GM12878 (cell line): ENCODE measurements at regions not wholly inside any gene's neighbourhood (a gene's known extent, or its start where the extent isn't known, plus 50 kb on each side); places are given as distances from the start of the nearest gene placed in this dataset.

ENCODE experiments used
- ATAC-seq: fragments of 200-7000 bp; cut with Tn5 transposase; 3 replicates; pipeline ENCODE4 v1.9.1; 2020; ENCODE audit warnings: mild to moderate bottlenecking, moderate library complexity
- BruUV-seq: library from RNA; stranded (reverse); fragments of 400-500 nt; replicated peaks from 2 replicates; lab custom pipeline; 2021; lab: Mats Ljungman, UMichigan
- CTCF ChIA-PET: fragments of 300-600 bp; sonication (Branson Sonifier 250); formaldehyde crosslinking; extraction: SDS; loops from one replicate; lab custom pipeline; 2021; ENCODE audit warnings: inconsistent platforms; lab: Yijun Ruan, JAX
- POLR2A ChIA-PET: fragments of 350-600 bp; formaldehyde crosslinking; extraction: SDS; loops from one replicate; lab custom pipeline; 2021; ENCODE audit warnings: inconsistent platforms; lab: Charles Lee
- RAD21 ChIA-PET: fragments of 300-600 bp; sonication (Branson Sonifier 250); formaldehyde crosslinking; loops from one replicate; lab custom pipeline; 2023; ENCODE audit warnings: antibody characterized with exemption; ENCODE audit not compliant: unreplicated experiment; lab: Charles Lee
- SMC1A ChIA-PET: fragments of 300-600 bp; sonication (Branson Sonifier 250); formaldehyde crosslinking; loops from one replicate; lab custom pipeline; 2023; ENCODE audit not compliant: unreplicated experiment, uncharacterized antibody; lab: Charles Lee
- DNase-seq: peaks from one replicate; pipeline ENCODE4 v3.0.0-alpha.2; 2011; ENCODE audit warnings: low read depth, low spot score
- FAIRE-seq: peaks from 3 replicates; lab custom pipeline; 2011; peaks lifted over from hg19 to GRCh38; lab: Jason Lieb, UNC
- H2AFZ ChIP-seq: 2 replicates; pipeline ENCODE4 v1.6.0; 2011; ENCODE audit warnings: low read depth, low read length, control low read depth; ENCODE audit not compliant: control insufficient read depth
- H3K27ac ChIP-seq: 2 replicates; pipeline ENCODE4 v1.5.1; 2011; ENCODE audit warnings: control low read depth; ENCODE audit not compliant: control insufficient read depth, insufficient read depth
- H3K27me3 ChIP-seq, 2 experiments: replicated peaks in 1 of 2; 2 replicates each; pipeline versions ENCODE4 v1.6.0 to v1.6.1; 2011; ENCODE audit warnings: low read length in 1 of 2; ENCODE audit not compliant: control insufficient read depth in 2 of 2, insufficient read depth in 2 of 2
- H3K36me3 ChIP-seq, 2 experiments: 2 replicates each; pipeline ENCODE4 v1.5.1; 2011; ENCODE audit warnings: low read length in 1 of 2; ENCODE audit not compliant: control insufficient read depth in 2 of 2, insufficient read depth in 2 of 2
- H3K4me1 ChIP-seq: 2 replicates; pipeline ENCODE4 v1.6.1; 2011; ENCODE audit warnings: mild to moderate bottlenecking, low read length, moderate library complexity, mixed read lengths; ENCODE audit not compliant: control insufficient read depth, insufficient read depth
- H3K4me2 ChIP-seq: 2 replicates; pipeline ENCODE4 v1.6.0; 2011; ENCODE audit warnings: control low read depth; ENCODE audit not compliant: control insufficient read depth, insufficient read depth
- H3K4me3 ChIP-seq: fragments of 200-600 bp; sonication (generic); 2 replicates; pipeline ENCODE4 v1.5.1; 2016
- H3K79me2 ChIP-seq: 2 replicates; pipeline ENCODE4 v1.6.0; 2011; ENCODE audit warnings: low read length; ENCODE audit not compliant: control insufficient read depth, insufficient read depth
- H3K9ac ChIP-seq: 2 replicates; pipeline ENCODE4 v1.8.0; 2011; ENCODE audit warnings: low read length, control low read depth, mixed read lengths; ENCODE audit not compliant: control insufficient read depth, insufficient read depth
- H3K9me3 ChIP-seq: replicated peaks from 3 replicates; pipeline ENCODE4 v1.5.1; 2011; ENCODE audit warnings: mild to moderate bottlenecking, low read length; ENCODE audit not compliant: control insufficient read depth, insufficient read depth
- H4K20me1 ChIP-seq: 2 replicates; pipeline ENCODE4 v1.6.0; 2011; ENCODE audit not compliant: control insufficient read depth, insufficient read depth
- BRCA1 ChIP-seq: IDR thresholded peaks from 2 replicates; pipeline ENCODE4 v1.6.1; 2011; ENCODE audit warnings: low read depth, low read length, improper control_type of control experiment
- CHD4 ChIP-seq: fragments of 200-600 bp; sonication (generic); IDR thresholded peaks from 2 replicates; pipeline ENCODE4 v1.6.1; 2016; ENCODE audit warnings: mild to moderate bottlenecking
- EP300 ChIP-seq, 2 experiments: fragments of 150-350 bp in 1 of 2; IDR thresholded peaks; 2 replicates each; pipeline ENCODE4 v1.6.1; 2011 to 2012; ENCODE audit warnings: low read depth in 2 of 2, low read length in 2 of 2, borderline replicate concordance in 1 of 2, improper control_type of control experiment in 1 of 2, inconsistent platforms in 1 of 2; ENCODE audit not compliant: control insufficient read depth in 1 of 2
- HCFC1 ChIP-seq: fragments of 150-350 bp; IDR thresholded peaks from 2 replicates; pipeline ENCODE4 v1.6.1; 2014; ENCODE audit warnings: low read length
- HDAC2 ChIP-seq: fragments of 200-600 bp; sonication (generic); IDR thresholded peaks from 2 replicates; pipeline ENCODE4 v1.6.1; 2017
- MAX ChIP-seq: IDR thresholded peaks from 2 replicates; pipeline ENCODE4 v1.6.1; 2012; ENCODE audit warnings: low read depth, low read length, improper control_type of control experiment
- NFIC ChIP-seq: IDR thresholded peaks from 2 replicates; pipeline ENCODE4 v1.6.1; 2012; ENCODE audit warnings: low read depth, mild to moderate bottlenecking, inconsistent platforms, low read length, moderate library complexity
- RELA ChIP-seq: fragments of 450-650 bp; IDR thresholded peaks from 2 replicates; pipeline ENCODE4 v1.8.0; 2014; ENCODE audit warnings: borderline replicate concordance; ENCODE audit not compliant: partially characterized antibody
- TARDBP ChIP-seq: IDR thresholded peaks from 2 replicates; pipeline ENCODE4 v1.6.1; 2016; ENCODE audit warnings: borderline replicate concordance
- ZNF622 ChIP-seq: fragments of 450-650 bp; IDR thresholded peaks from 2 replicates; pipeline ENCODE4 v1.6.1; 2017; ENCODE audit warnings: mild to moderate bottlenecking, inconsistent platforms
- WGBS: methylation state at CpG from one replicate; pipeline ENCODE4 v1.1.6; 2016; ENCODE audit warnings: low lambda C conversion rate; ENCODE audit not compliant: insufficient replicate concordance, insufficient coverage; ENCODE audit errors: missing lambda C conversion rate; 5-methylcytosine and 5-hydroxymethylcytosine counted together
- in situ Hi-C: fragments of 300-500 bp; cut with MboI; formaldehyde crosslinking; loops from 9 replicates; pipeline ENCODE4 v1.14.3; 2018; ENCODE audit warnings: mixed read lengths
- intact Hi-C: fragments of 100-400 bp; cut with micrococcal nuclease; formaldehyde crosslinking; loops from one replicate; pipeline ENCODE4 v1.14.2; 2022; ENCODE audit not compliant: unreplicated experiment
- TF ChIP-seq, protein P1 (sequence below): fragments of 450-650 bp; IDR thresholded peaks from 2 replicates; pipeline ENCODE4 v1.6.1; 2017; ENCODE audit warnings: mild to moderate bottlenecking, moderate library complexity

- Histone ChIP-seq H2AFZ (no peak overlapping the region), H3K4me2 (no peak overlapping the region), H3K27me3 (no peaks in the 10 kb centered on the region; a peak in 1 of 4 replicates), H3K9me3 (no peaks in the 10 kb centered on the region; the same call in 1 of the 3 replicates), H3K27ac (no peak overlapping the region), H3K79me2 (no peaks in the 10 kb centered on the region), H4K20me1 (no peaks in the 10 kb centered on the region), H3K9ac (no peak overlapping the region), H3K4me3 (no peak overlapping the region), H3K36me3 (no peaks in the 10 kb centered on the region), H3K4me1 (no peaks in the 10 kb centered on the region)
- TF ChIP-seq EP300 (IDR thresholded peaks at IDR 0.05; ENCODE audit: borderline replicate concordance in 1 of 2, control insufficient read depth in 1 of 2, low read depth in 2 of 2, low read length in 2 of 2) (no peak), HCFC1 (no peak)
- intact Hi-C loops: no loop called here
- ChIA-PET SMC1A (no interaction called here), CTCF (no interaction called here), POLR2A (no interaction called here), RAD21 (no interaction called here)
- DNase-seq: no peak
- ATAC-seq: no peak
- in situ Hi-C loops: no loop called here
- 30% methylated on average over 7 of the region's 7 CpGs for WGBS
- BruUV-seq: no TSS peak
- no peak for FAIRE-seq
These were observed 112.5 kb downstream of the FAM50B start for GRCh38 chr6:3961581-3962215.

DNA sequence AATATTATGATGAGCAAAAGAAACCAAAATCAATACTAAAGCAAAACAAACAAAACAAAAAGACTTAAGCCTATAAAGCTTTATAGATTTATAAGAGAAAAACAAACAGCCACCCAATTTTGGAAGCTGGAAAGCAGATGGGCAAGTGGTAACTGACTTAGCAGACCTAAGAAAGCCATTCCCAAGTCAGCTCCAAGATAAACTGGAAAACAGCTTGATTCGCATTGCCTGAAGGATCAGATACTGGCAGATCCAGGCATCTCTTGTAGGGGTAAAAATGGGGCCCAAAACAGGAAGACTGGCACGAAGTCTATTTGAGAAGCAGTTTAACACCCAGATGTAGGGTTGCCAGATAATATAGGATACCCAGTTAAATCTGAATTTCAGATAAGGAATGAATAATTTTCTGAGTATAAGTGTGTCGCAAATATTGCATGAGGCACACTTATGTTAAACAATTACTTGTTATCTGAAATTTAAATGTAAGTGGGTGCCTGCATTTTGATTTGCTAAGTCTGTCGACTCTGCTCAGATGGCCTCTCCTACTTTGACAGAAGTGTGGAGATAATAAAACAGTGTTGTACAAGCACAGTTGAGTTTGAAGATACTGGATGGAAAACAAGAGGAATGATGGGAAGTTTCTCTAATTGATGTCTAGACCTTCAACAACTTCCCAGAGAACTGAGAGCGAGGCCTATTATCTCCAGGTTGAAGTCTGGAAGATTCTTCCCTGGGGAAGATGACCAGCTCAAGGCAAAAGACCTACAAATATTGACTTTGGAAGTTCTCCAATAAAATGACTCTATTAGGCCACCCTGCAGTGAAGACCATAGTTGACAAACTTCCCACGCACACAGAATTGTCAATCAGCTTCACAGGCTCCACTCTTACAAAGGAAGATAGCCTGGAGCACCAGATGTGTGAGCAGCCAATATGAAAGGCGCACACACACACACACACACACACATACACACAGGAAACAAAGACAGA lies 113.4 kb downstream of the FAM50B start:
- Histone ChIP-seq H3K27ac (no peak overlapping the region), H3K4me3 (no peak overlapping the region), H3K36me3 (no peaks in the 10 kb centered on the region), H3K4me1 (no peaks in the 10 kb centered on the region), H3K4me2 (no peak overlapping the region), H3K9me3 (no peaks in the 10 kb centered on the region; the same call in 1 of the 3 replicates), H3K27me3 (no peaks in the 10 kb centered on the region; a peak in 1 of 4 replicates), H3K79me2 (no peaks in the 10 kb centered on the region), H4K20me1 (no peaks in the 10 kb centered on the region), H2AFZ (no peak overlapping the region), H3K9ac (no peak overlapping the region)
- in situ Hi-C loops: no loop called here
- ATAC-seq (no peak), DNase-seq (no peak), FAIRE-seq (no peak)
- ChIA-PET POLR2A (no interaction called here), CTCF (no interaction called here), SMC1A (interaction anchor here (1.5 kb wide), 1 partner anchor 11 kb away, joined by 3 read pairs; no protein-coding TSS in a partner anchor), RAD21 (no interaction called here)
- BruUV-seq: no TSS peak
- intact Hi-C loops: no loop called here
- WGBS: 46% methylated on average over 7 of the region's 7 CpGs
- TF ChIP-seq MAX (no peak), TARDBP (no peak), CHD4 (no peak), RELA (no peak), BRCA1 (no peak), HDAC2 (no peak), NFIC (no peak), ZNF622 (no peak)
- TF ChIP-seq, protein P1, sequence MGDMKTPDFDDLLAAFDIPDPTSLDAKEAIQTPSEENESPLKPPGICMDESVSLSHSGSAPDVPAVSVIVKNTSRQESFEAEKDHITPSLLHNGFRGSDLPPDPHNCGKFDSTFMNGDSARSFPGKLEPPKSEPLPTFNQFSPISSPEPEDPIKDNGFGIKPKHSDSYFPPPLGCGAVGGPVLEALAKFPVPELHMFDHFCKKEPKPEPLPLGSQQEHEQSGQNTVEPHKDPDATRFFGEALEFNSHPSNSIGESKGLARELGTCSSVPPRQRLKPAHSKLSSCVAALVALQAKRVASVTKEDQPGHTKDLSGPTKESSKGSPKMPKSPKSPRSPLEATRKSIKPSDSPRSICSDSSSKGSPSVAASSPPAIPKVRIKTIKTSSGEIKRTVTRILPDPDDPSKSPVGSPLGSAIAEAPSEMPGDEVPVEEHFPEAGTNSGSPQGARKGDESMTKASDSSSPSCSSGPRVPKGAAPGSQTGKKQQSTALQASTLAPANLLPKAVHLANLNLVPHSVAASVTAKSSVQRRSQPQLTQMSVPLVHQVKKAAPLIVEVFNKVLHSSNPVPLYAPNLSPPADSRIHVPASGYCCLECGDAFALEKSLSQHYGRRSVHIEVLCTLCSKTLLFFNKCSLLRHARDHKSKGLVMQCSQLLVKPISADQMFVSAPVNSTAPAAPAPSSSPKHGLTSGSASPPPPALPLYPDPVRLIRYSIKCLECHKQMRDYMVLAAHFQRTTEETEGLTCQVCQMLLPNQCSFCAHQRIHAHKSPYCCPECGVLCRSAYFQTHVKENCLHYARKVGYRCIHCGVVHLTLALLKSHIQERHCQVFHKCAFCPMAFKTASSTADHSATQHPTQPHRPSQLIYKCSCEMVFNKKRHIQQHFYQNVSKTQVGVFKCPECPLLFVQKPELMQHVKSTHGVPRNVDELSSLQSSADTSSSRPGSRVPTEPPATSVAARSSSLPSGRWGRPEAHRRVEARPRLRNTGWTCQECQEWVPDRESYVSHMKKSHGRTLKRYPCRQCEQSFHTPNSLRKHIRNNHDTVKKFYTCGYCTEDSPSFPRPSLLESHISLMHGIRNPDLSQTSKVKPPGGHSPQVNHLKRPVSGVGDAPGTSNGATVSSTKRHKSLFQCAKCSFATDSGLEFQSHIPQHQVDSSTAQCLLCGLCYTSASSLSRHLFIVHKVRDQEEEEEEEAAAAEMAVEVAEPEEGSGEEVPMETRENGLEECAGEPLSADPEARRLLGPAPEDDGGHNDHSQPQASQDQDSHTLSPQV: no peak
